BLaER1 (cell line): ENCODE measurements at regions not wholly inside any gene's neighbourhood (a gene's known extent, or its start where the extent isn't known, plus 50 kb on each side); places are given as distances from the start of the nearest gene placed in this dataset.
A peak's percentile ranks its signal among the peaks of the same experiment; 100 is the strongest.
"Not testable (repeated sequence)": the region's sequence is repeated elsewhere in the genome, so short reads cannot be mapped to it uniquely, and the experiment has no call there.

Experiments used
- H3K27ac ChIP-seq: shearing (Covaris generic); formaldehyde crosslinking; 2 replicates; pipeline ENCODE4 v1.8.1; 2022
- H3K27me3 ChIP-seq: shearing (Covaris generic); formaldehyde crosslinking; 2 replicates; pipeline ENCODE4 v1.8.1; 2022
- H3K36me3 ChIP-seq: shearing (Covaris generic); formaldehyde crosslinking; 2 replicates; pipeline ENCODE4 v1.8.1; 2022
- H3K4me1 ChIP-seq: shearing (Covaris generic); formaldehyde crosslinking; 2 replicates; pipeline ENCODE4 v1.8.1; 2022
- H3K4me2 ChIP-seq: shearing (Covaris generic); formaldehyde crosslinking; 2 replicates; pipeline ENCODE4 v1.8.1; 2022
- H3K4me3 ChIP-seq: shearing (Covaris generic); formaldehyde crosslinking; 2 replicates; pipeline ENCODE4 v1.8.1; 2022
- H3K9ac ChIP-seq: shearing (Covaris generic); formaldehyde crosslinking; 2 replicates; pipeline ENCODE4 v1.8.1; 2022
- H3K9me3 ChIP-seq: shearing (Covaris generic); formaldehyde crosslinking; 2 replicates; pipeline ENCODE4 v1.8.1; 2022
- H4K20me1 ChIP-seq: shearing (Covaris generic); formaldehyde crosslinking; 2 replicates; pipeline ENCODE4 v1.8.1; 2022
- Cebpa-rat ChIP-seq: shearing (Covaris generic); IDR thresholded peaks from 2 replicates; pipeline ENCODE4 v1.8.1; 2022

GRCh38 chr18:56453631-56454030 lies 184.8 kb downstream of the TXNL1 start:
- no peak overlapping the region for H3K4me2 ChIP-seq
- no peaks in the 10 kb centered on the region for H3K27me3 ChIP-seq
- H3K9me3 ChIP-seq = no peaks in the 10 kb centered on the region
- no peaks in the 10 kb centered on the region for H3K36me3 ChIP-seq
- H3K9ac ChIP-seq = no peak overlapping the region
- no peak for TF ChIP-seq Cebpa-rat
- no peaks in the 10 kb centered on the region for H3K4me1 ChIP-seq
- no peaks in the 10 kb centered on the region for H4K20me1 ChIP-seq
- no peak overlapping the region for H3K4me3 ChIP-seq
- no peak overlapping the region for H3K27ac ChIP-seq

- no peak overlapping the region for H3K4me2 ChIP-seq
- no peaks in the 10 kb centered on the region for H3K9me3 ChIP-seq
- H3K27me3 ChIP-seq = no peaks in the 10 kb centered on the region
- no peak overlapping the region for H3K9ac ChIP-seq
- H3K4me1 ChIP-seq = peaks cover 1% of the 10 kb centered on the region; the same call in 1 of the 2 replicates
- no peak overlapping the region for H3K27ac ChIP-seq
- H4K20me1 ChIP-seq = no peaks in the 10 kb centered on the region
- no peak for TF ChIP-seq Cebpa-rat
- H3K4me3 ChIP-seq = no peak overlapping the region
- H3K36me3 ChIP-seq = no peaks in the 10 kb centered on the region
These were observed 187.2 kb downstream of the TXNL1 start for GRCh38 chr18:56451188-56451587.

GRCh38 chr18:56448751-56449150 lies 189.6 kb downstream of the TXNL1 start:
- no peak overlapping the region for H3K27ac ChIP-seq
- no peak for TF ChIP-seq Cebpa-rat
- no peaks in the 10 kb centered on the region for H3K27me3 ChIP-seq
- H3K4me3 ChIP-seq = no peak overlapping the region
- H3K36me3 ChIP-seq = no peaks in the 10 kb centered on the region
- no peak overlapping the region for H3K9ac ChIP-seq
- H3K9me3 ChIP-seq = no peaks in the 10 kb centered on the region
- H3K4me2 ChIP-seq = no peak overlapping the region
- H3K4me1 ChIP-seq = peaks cover 11% of the 10 kb centered on the region; the same call in 1 of the 2 replicates
- H4K20me1 ChIP-seq = no peaks in the 10 kb centered on the region

- H3K4me3 ChIP-seq = no peak overlapping the region
- no peak for TF ChIP-seq Cebpa-rat
These were observed 193.0 kb downstream of the TXNL1 start for GRCh38 chr18:56445422-56445821.

GRCh38 chr18:56444201-56444600 lies 194.2 kb downstream of the TXNL1 start:
- Histone ChIP-seq H4K20me1 (no peaks in the 10 kb centered on the region), H3K9ac (no peak overlapping the region), H3K27me3 (no peaks in the 10 kb centered on the region), H3K4me1 (peaks cover 11% of the 10 kb centered on the region; the same call in 1 of the 2 replicates), H3K4me3 (no peak overlapping the region), H3K4me2 (no peak overlapping the region), H3K36me3 (no peaks in the 10 kb centered on the region), H3K9me3 (no peaks in the 10 kb centered on the region), H3K27ac (no peak overlapping the region)
- no peak for TF ChIP-seq Cebpa-rat

More at GRCh38 chr18:56445422-56445821, 193.0 kb downstream of the TXNL1 start:
- H3K4me1 ChIP-seq = peaks cover 11% of the 10 kb centered on the region; the same call in 1 of the 2 replicates
- H3K9ac ChIP-seq = no peak overlapping the region
- no peaks in the 10 kb centered on the region for H3K27me3 ChIP-seq
- H3K4me2 ChIP-seq = peak overlapping the region; percentile 27
- H4K20me1 ChIP-seq = no peaks in the 10 kb centered on the region
- H3K27ac ChIP-seq = no peak overlapping the region
- no peaks in the 10 kb centered on the region for H3K9me3 ChIP-seq
- no peaks in the 10 kb centered on the region for H3K36me3 ChIP-seq

- H4K20me1 ChIP-seq = no peaks in the 10 kb centered on the region
- TF ChIP-seq Cebpa-rat = no peak
- no peak overlapping the region for H3K4me3 ChIP-seq
- no peak overlapping the region for H3K9ac ChIP-seq
- no peaks in the 10 kb centered on the region for H3K27me3 ChIP-seq
- no peak overlapping the region for H3K27ac ChIP-seq
- peaks cover 11% of the 10 kb centered on the region; the same call in 1 of the 2 replicates for H3K4me1 ChIP-seq
- no peaks in the 10 kb centered on the region for H3K36me3 ChIP-seq
- no peak overlapping the region for H3K4me2 ChIP-seq
- no peaks in the 10 kb centered on the region for H3K9me3 ChIP-seq
These were observed 195.1 kb downstream of the TXNL1 start for GRCh38 chr18:56443166-56443907.

GRCh38 chr18:56438480-56438879 lies 199.9 kb downstream of the TXNL1 start:
- not testable (repeated sequence) for H4K20me1 ChIP-seq, H3K4me2 ChIP-seq, H3K27ac ChIP-seq, H3K9me3 ChIP-seq, H3K36me3 ChIP-seq, H3K9ac ChIP-seq, H3K4me3 ChIP-seq, H3K27me3 ChIP-seq, H3K4me1 ChIP-seq

- Histone ChIP-seq H3K27ac (no peak overlapping the region), H4K20me1 (no peaks in the 10 kb centered on the region), H3K36me3 (no peaks in the 10 kb centered on the region), H3K9ac (no peak overlapping the region), H3K9me3 (no peaks in the 10 kb centered on the region), H3K27me3 (no peaks in the 10 kb centered on the region), H3K4me2 (no peak overlapping the region), H3K4me3 (no peak overlapping the region), H3K4me1 (no peaks in the 10 kb centered on the region)
- TF ChIP-seq Cebpa-rat = no peak
These were observed 201.7 kb downstream of the TXNL1 start for GRCh38 chr18:56436651-56437050.

- TF ChIP-seq Cebpa-rat = no peak
- Histone ChIP-seq H3K9ac (no peak overlapping the region), H3K27me3 (no peaks in the 10 kb centered on the region)
These were observed 204.5 kb downstream of the TXNL1 start for GRCh38 chr18:56433919-56434318.

GRCh38 chr18:56431551-56431950 lies 206.8 kb downstream of the TXNL1 start:
- Histone ChIP-seq H3K9me3 (peaks cover 20% of the 10 kb centered on the region), H4K20me1 (no peaks in the 10 kb centered on the region), H3K4me2 (no peak overlapping the region), H3K27me3 (no peaks in the 10 kb centered on the region), H3K4me1 (no peaks in the 10 kb centered on the region), H3K4me3 (no peak overlapping the region), H3K36me3 (no peaks in the 10 kb centered on the region), H3K9ac (no peak overlapping the region), H3K27ac (no peak overlapping the region)
- TF ChIP-seq Cebpa-rat = no peak

More at GRCh38 chr18:56433919-56434318, 204.5 kb downstream of the TXNL1 start:
- H3K36me3 ChIP-seq = no peaks in the 10 kb centered on the region
- no peak overlapping the region for H3K4me2 ChIP-seq
- H3K4me3 ChIP-seq = no peak overlapping the region
- H4K20me1 ChIP-seq = no peaks in the 10 kb centered on the region
- no peaks in the 10 kb centered on the region for H3K9me3 ChIP-seq
- H3K27ac ChIP-seq = no peak overlapping the region
- no peaks in the 10 kb centered on the region for H3K4me1 ChIP-seq
